GM12873 (cell line): ENCODE measurements at regions not wholly inside any gene's neighbourhood (a gene's known extent, or its start where the extent isn't known, plus 50 kb on each side); places are given as distances from the start of the nearest gene placed in this dataset.

ENCODE experiments used
- CTCF ChIP-seq: IDR thresholded peaks from 2 replicates; pipeline ENCODE4 v1.5.1; 2012; ENCODE audit warnings: low read depth, mild to moderate bottlenecking, moderate library complexity, low read length, control low read depth; ENCODE audit not compliant: insufficient read depth; ENCODE audit errors: missing control alignments

GRCh38 chr4:133585323-133585722 lies 436.2 kb downstream of the PCDH10 start:
- no peak for TF ChIP-seq CTCF

GRCh38 chr4:133584714-133585113 lies 435.6 kb downstream of the PCDH10 start:
- no peak for TF ChIP-seq CTCF

- TF ChIP-seq CTCF: no peak
Measured at GRCh38 chr4:133581996-133582619, 433.0 kb downstream of the PCDH10 start.

- no peak for TF ChIP-seq CTCF
Measured at GRCh38 chr4:133574248-133574647, 425.2 kb downstream of the PCDH10 start.

GRCh38 chr4:133565379-133565778 lies 416.3 kb downstream of the PCDH10 start:
- TF ChIP-seq CTCF: no peak

- TF ChIP-seq CTCF: no peak
Measured at GRCh38 chr4:133559987-133560386, 410.9 kb downstream of the PCDH10 start.

GRCh38 chr4:133555671-133556070 lies 406.6 kb downstream of the PCDH10 start:
- TF ChIP-seq CTCF: no peak

GRCh38 chr4:133550436-133550835 lies 401.3 kb downstream of the PCDH10 start:
- no peak for TF ChIP-seq CTCF
